Spinal cord (tissue), 9 donors: ENCODE measurements at regions not wholly inside any gene's neighbourhood (a gene's known extent, or its start where the extent isn't known, plus 50 kb on each side); places are given as distances from the start of the nearest gene placed in this dataset.

Source experiments
- DNase-seq, 6 donors: peaks; one replicate each; pipeline versions ENCODE4 v3.0.0 to v3.0.0-alpha.2; 2013 to 2015; ENCODE audit warnings: low spot score in 6 of 6, low read depth in 4 of 6
- H3K27ac ChIP-seq: one replicate; pipeline ENCODE4 v1.5.1; 2013; ENCODE audit warnings: low read depth, low read length, control low read depth
- H3K27me3 ChIP-seq: one replicate; pipeline ENCODE4 v1.6.1; 2013; ENCODE audit warnings: low read length; ENCODE audit not compliant: control insufficient read depth, insufficient read depth
- H3K36me3 ChIP-seq: one replicate; pipeline ENCODE4 v1.6.1; 2013; ENCODE audit warnings: low read length; ENCODE audit not compliant: control insufficient read depth, insufficient read depth
- H3K4me1 ChIP-seq: one replicate; pipeline ENCODE4 v1.6.1; 2013; ENCODE audit warnings: low read length; ENCODE audit not compliant: control insufficient read depth, insufficient read depth
- H3K4me3 ChIP-seq: one replicate; pipeline ENCODE4 v1.5.1; 2013; ENCODE audit warnings: low read depth, low read length, control low read depth
- H3K9me3 ChIP-seq: one replicate; pipeline ENCODE4 v1.6.1; 2013; ENCODE audit warnings: low read length; ENCODE audit not compliant: control insufficient read depth, insufficient read depth
- WGBS: methylation state at CpG from one replicate; pipeline ENCODE4 v1.1.5; 2013; ENCODE audit warnings: missing lambda C conversion rate; ENCODE audit not compliant: insufficient coverage; 5-methylcytosine and 5-hydroxymethylcytosine counted together
- donor health status: healthy.

GRCh38 chr4:163077680-163078079 lies 89.0 kb downstream of the NAF1 start:
- Histone ChIP-seq H3K27me3 (no peaks in the 10 kb centered on the region), H3K9me3 (no peaks in the 10 kb centered on the region), H3K4me1 (no peaks in the 10 kb centered on the region), H3K27ac (no peak overlapping the region), H3K36me3 (no peaks in the 10 kb centered on the region), H3K4me3 (no peak overlapping the region)
- DNase-seq: peak in 1 of 6 donors; percentile 6
- WGBS: 80% methylated on average over 1 of the region's 1 CpG

- no peaks in the 10 kb centered on the region for H3K9me3 ChIP-seq
- H3K27ac ChIP-seq: no peak overlapping the region
- DNase-seq: no peak
These were observed 94.5 kb downstream of the NAF1 start for GRCh38 chr4:163072222-163072621.

DNA sequence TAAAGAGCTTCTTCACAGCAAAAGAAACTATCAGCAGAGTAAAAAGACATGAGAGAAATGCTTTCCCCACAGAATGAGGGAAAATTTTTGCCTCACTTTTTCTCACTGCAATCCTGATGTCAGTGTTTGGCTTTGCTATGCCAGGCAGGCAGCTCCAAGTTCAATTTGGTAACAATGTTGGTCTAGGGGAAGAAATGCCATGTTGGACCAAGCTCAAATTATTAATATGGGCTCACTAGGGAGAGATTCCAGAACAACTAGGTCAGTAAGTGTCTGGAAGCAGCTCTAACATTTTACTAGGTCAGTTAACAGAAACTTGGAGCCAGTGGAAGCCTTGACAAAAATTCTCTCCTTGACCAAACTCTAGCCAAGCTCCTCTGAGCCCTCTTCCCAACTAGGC lies 95.4 kb downstream of the NAF1 start:
- Histone ChIP-seq H3K27me3 (no peaks in the 10 kb centered on the region), H3K27ac (no peak overlapping the region), H3K9me3 (no peaks in the 10 kb centered on the region), H3K36me3 (no peaks in the 10 kb centered on the region), H3K4me1 (no peaks in the 10 kb centered on the region), H3K4me3 (no peak overlapping the region)
- DNase-seq: no peak

More at GRCh38 chr4:163072222-163072621, 94.5 kb downstream of the NAF1 start:
- Histone ChIP-seq H3K36me3 (no peaks in the 10 kb centered on the region), H3K27me3 (no peaks in the 10 kb centered on the region), H3K4me3 (no peak overlapping the region), H3K4me1 (no peaks in the 10 kb centered on the region)
- no CpG with 5 or more reads among the region's 4 CpGs for WGBS

DNA sequence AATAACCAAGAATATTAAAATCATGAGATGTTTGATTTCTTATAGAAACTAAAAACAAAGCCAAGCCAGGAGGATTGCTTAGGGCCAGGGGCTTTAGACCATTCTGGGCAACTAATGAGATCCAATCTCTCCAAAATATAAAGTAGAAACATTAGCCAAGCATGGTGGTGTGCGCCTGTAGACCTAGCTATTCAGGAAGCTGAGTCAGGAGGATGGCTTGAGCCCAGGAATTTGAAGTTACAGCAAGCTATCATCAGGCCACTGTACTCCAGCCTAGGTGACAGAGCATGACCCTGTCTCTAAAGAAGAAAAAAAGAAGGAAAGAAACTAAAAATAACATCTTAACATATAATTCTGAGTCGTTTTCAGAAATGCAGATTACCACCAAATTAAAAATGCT lies 96.7 kb downstream of the NAF1 start:
- WGBS: no CpG with 5 or more reads among the region's 2 CpGs
- Histone ChIP-seq H3K27me3 (no peaks in the 10 kb centered on the region), H3K4me1 (no peaks in the 10 kb centered on the region), H3K27ac (no peak overlapping the region), H3K36me3 (no peaks in the 10 kb centered on the region), H3K9me3 (no peaks in the 10 kb centered on the region), H3K4me3 (no peak overlapping the region)
- no peak for DNase-seq

DNA sequence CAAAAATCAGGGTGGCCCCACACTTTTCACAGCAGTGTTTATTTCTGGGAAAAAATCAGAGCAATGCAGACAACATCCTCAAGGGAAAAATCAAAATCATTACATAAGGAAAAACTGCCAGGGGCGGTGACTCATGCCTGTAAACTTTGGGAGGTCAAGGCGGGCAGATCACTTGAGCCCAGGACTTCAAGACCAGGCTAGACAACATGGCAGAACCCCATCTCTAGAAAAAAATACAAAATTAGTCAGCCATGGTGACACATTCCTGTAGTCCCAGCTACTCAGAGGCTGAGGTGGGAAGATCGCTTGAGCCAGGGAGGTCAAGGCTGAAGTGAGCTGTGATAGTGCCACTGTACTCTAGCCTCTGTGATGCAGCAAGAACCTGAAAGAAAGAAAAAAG lies 102.8 kb downstream of the NAF1 start:
- no peak for DNase-seq
- H3K4me3 ChIP-seq: no peak overlapping the region
- H3K27me3 ChIP-seq: no peaks in the 10 kb centered on the region
- no peaks in the 10 kb centered on the region for H3K36me3 ChIP-seq
- WGBS: 91% methylated on average over 3 of the region's 3 CpGs
- no peak overlapping the region for H3K27ac ChIP-seq
- H3K9me3 ChIP-seq: no peaks in the 10 kb centered on the region
- no peaks in the 10 kb centered on the region for H3K4me1 ChIP-seq

- no peak overlapping the region for H3K4me3 ChIP-seq
- H3K27me3 ChIP-seq: no peaks in the 10 kb centered on the region
- no peaks in the 10 kb centered on the region for H3K9me3 ChIP-seq
- no CpG with 5 or more reads among the region's 3 CpGs for WGBS
- no peak for DNase-seq
- no peak overlapping the region for H3K27ac ChIP-seq
- H3K4me1 ChIP-seq: no peaks in the 10 kb centered on the region
- H3K36me3 ChIP-seq: no peaks in the 10 kb centered on the region
These were observed 118.2 kb downstream of the NAF1 start for GRCh38 chr4:163048447-163048846.

DNA sequence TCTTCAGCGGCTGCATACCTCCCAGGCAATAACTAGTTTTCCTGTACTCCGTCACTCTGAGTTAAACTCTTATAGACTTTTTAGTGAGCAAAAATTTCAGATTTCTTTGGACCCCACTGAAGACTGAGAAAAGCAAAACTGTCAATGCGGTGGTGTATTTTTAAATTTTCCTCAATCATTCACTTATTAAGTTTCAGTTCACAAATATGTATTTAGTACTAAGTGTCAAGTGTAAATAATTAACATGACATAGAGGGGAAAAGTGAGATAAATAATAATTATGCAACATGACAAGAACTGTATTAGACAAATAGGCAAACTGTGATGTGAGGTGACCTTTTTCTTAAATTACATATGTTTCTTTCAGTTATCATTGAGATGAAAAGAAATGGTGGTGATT lies 124.4 kb downstream of the NAF1 start:
- no peak for DNase-seq
- Histone ChIP-seq H3K27me3 (no peaks in the 10 kb centered on the region), H3K9me3 (no peaks in the 10 kb centered on the region), H3K36me3 (no peaks in the 10 kb centered on the region), H3K4me3 (no peak overlapping the region), H3K27ac (no peak overlapping the region), H3K4me1 (no peaks in the 10 kb centered on the region)
- no CpG with 5 or more reads among the region's 3 CpGs for WGBS

DNA sequence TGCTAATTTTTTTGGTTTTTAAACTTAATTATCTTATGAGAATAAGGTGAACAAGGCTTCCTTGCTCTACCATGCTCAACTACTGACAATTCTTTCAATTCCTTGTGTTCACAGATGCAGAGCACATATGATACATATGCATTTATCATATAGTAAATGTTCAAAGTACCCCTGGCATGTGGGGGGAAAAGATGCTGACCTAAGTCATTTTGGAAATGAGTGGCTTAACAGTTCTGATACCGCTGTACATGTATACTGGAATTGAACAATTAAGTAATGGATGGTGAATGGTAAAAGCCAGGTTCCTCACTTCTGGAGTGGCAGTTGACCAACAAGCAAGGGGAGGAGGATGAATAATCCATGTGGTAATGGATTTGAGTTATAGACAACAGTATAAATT lies 149.6 kb downstream of the NAF1 start:
- Histone ChIP-seq H3K36me3 (no peaks in the 10 kb centered on the region), H3K9me3 (no peaks in the 10 kb centered on the region), H3K4me3 (no peak overlapping the region), H3K27me3 (no peaks in the 10 kb centered on the region), H3K27ac (no peak overlapping the region), H3K4me1 (no peaks in the 10 kb centered on the region)
- DNase-seq: no peak
- WGBS: no CpG with 5 or more reads among the region's 1 CpG

GRCh38 chr4:163012816-163013215 lies 153.9 kb downstream of the NAF1 start:
- H3K27ac ChIP-seq: no peak overlapping the region
- DNase-seq: peak in 1 of 6 donors; percentile 64
- H3K4me3 ChIP-seq: no peak overlapping the region
- H3K4me1 ChIP-seq: no peaks in the 10 kb centered on the region
- no peaks in the 10 kb centered on the region for H3K9me3 ChIP-seq
- WGBS: no CpG with 5 or more reads among the region's 4 CpGs
- H3K27me3 ChIP-seq: no peaks in the 10 kb centered on the region
- H3K36me3 ChIP-seq: no peaks in the 10 kb centered on the region

DNA sequence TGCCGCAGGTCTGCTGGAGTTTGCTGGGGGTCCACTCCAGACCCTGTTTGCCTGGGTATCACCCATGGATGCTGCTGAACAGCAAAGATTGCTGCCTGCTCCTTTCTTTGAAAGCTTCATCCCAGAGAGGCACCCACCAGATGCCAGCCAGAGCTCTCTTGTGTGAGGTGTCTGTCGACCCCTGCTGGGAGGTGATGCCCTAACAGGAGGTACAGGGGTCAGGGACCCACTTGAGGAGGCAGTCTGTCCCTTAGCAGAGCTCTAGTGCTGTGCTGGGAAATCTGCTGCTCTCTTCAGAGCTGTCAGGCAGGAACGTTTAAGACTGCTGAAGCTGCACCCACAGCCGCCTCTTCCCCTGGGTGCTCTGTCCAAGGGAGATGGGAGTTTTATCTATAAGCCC lies 162.7 kb downstream of the NAF1 start:
- DNase-seq: no peak
- 94% methylated on average over 4 of the region's 4 CpGs for WGBS
- H3K4me3 ChIP-seq: no peak overlapping the region
- H3K9me3 ChIP-seq: peaks cover 3% of the 10 kb centered on the region
- no peak overlapping the region for H3K27ac ChIP-seq
- no peaks in the 10 kb centered on the region for H3K27me3 ChIP-seq
- no peaks in the 10 kb centered on the region for H3K4me1 ChIP-seq
- H3K36me3 ChIP-seq: no peaks in the 10 kb centered on the region
